ENCODE measurements at regions not wholly inside any gene's neighbourhood (a gene's known extent, or its start where the extent isn't known, plus 50 kb on each side); places are given as distances from the start of the nearest gene placed in this dataset.

GRCh38 chr2:195594919-195595694 is 61.9 kb upstream of the SLC39A10 start:
- 98% methylated on average over 4 of the region's 4 CpGs for WGBS
- H3K27me3 ChIP-seq (ENCODE audit: control insufficient read depth in 2 of 2, insufficient read depth in 1 of 2, low read length in 1 of 2), result no peaks in the 10 kb centered on the region
- DNase-seq (ENCODE audit: low read depth in 6 of 9, low spot score in 9 of 9), result no peak
- H3K4me1 ChIP-seq (ENCODE audit: control insufficient read depth in 2 of 2, insufficient read depth in 2 of 2, low read length in 2 of 2), result no peaks in the 10 kb centered on the region
- no peak overlapping the region for H3K4me3 ChIP-seq (ENCODE audit: low read length in 2 of 2)
- H3K27ac ChIP-seq (ENCODE audit: low read depth in 1 of 2, low read length in 1 of 2), result no peak overlapping the region
- no peaks in the 10 kb centered on the region for H3K9me3 ChIP-seq (ENCODE audit: control insufficient read depth in 2 of 2, insufficient read depth in 1 of 2, low read length in 1 of 2)
- no peaks in the 10 kb centered on the region for H3K36me3 ChIP-seq (ENCODE audit: control insufficient read depth in 2 of 2, insufficient read depth in 2 of 2, low read length in 1 of 2)

GRCh38 chr2:195594248-195594647 is 62.8 kb upstream of the SLC39A10 start:
- Histone ChIP-seq H3K4me1 (ENCODE audit: control insufficient read depth in 2 of 2, insufficient read depth in 2 of 2, low read length in 2 of 2) (no peaks in the 10 kb centered on the region), H3K4me3 (ENCODE audit: low read length in 2 of 2) (no peak overlapping the region), H3K27me3 (ENCODE audit: control insufficient read depth in 2 of 2, insufficient read depth in 1 of 2, low read length in 1 of 2) (no peaks in the 10 kb centered on the region), H3K27ac (ENCODE audit: low read depth in 1 of 2, low read length in 1 of 2) (no peak overlapping the region), H3K36me3 (ENCODE audit: control insufficient read depth in 2 of 2, insufficient read depth in 2 of 2, low read length in 1 of 2) (no peaks in the 10 kb centered on the region), H3K9me3 (ENCODE audit: control insufficient read depth in 2 of 2, insufficient read depth in 1 of 2, low read length in 1 of 2) (no peaks in the 10 kb centered on the region)
- DNase-seq (ENCODE audit: low read depth in 6 of 9, low spot score in 9 of 9), result no peak
- 97% methylated on average over 3 of the region's 3 CpGs for WGBS

GRCh38 chr2:195592105-195592504 is 64.9 kb upstream of the SLC39A10 start:
- H3K4me3 ChIP-seq (ENCODE audit: low read length in 2 of 2), result no peak overlapping the region
- whole genome bisulfite sequencing, result 95% methylated on average over 2 of the region's 2 CpGs
- DNase-seq (ENCODE audit: low read depth in 6 of 9, low spot score in 9 of 9), result no peak
- no peaks in the 10 kb centered on the region for H3K27me3 ChIP-seq (ENCODE audit: control insufficient read depth in 2 of 2, insufficient read depth in 1 of 2, low read length in 1 of 2)
- no peak overlapping the region for H3K27ac ChIP-seq (ENCODE audit: low read depth in 1 of 2, low read length in 1 of 2)
- H3K36me3 ChIP-seq (ENCODE audit: control insufficient read depth in 2 of 2, insufficient read depth in 2 of 2, low read length in 1 of 2), result no peaks in the 10 kb centered on the region
- H3K9me3 ChIP-seq (ENCODE audit: control insufficient read depth in 2 of 2, insufficient read depth in 1 of 2, low read length in 1 of 2), result no peaks in the 10 kb centered on the region
- H3K4me1 ChIP-seq (ENCODE audit: control insufficient read depth in 2 of 2, insufficient read depth in 2 of 2, low read length in 2 of 2), result no peaks in the 10 kb centered on the region

GRCh38 chr2:195590861-195591205 is 66.2 kb upstream of the SLC39A10 start:
- no peaks in the 10 kb centered on the region for H3K4me1 ChIP-seq (ENCODE audit: control insufficient read depth in 2 of 2, insufficient read depth in 2 of 2, low read length in 2 of 2)
- DNase-seq (ENCODE audit: low read depth in 6 of 9, low spot score in 9 of 9), result no peak
- no peaks in the 10 kb centered on the region for H3K9me3 ChIP-seq (ENCODE audit: control insufficient read depth in 2 of 2, insufficient read depth in 1 of 2, low read length in 1 of 2)
- no peak overlapping the region for H3K27ac ChIP-seq (ENCODE audit: low read depth in 1 of 2, low read length in 1 of 2)
- no peaks in the 10 kb centered on the region for H3K27me3 ChIP-seq (ENCODE audit: control insufficient read depth in 2 of 2, insufficient read depth in 1 of 2, low read length in 1 of 2)
- WGBS, result 94% methylated on average over 1 of the region's 1 CpG
- no peaks in the 10 kb centered on the region for H3K36me3 ChIP-seq (ENCODE audit: control insufficient read depth in 2 of 2, insufficient read depth in 2 of 2, low read length in 1 of 2)
- H3K4me3 ChIP-seq (ENCODE audit: low read length in 2 of 2), result no peak overlapping the region

- Histone ChIP-seq H3K36me3 (ENCODE audit: control insufficient read depth in 2 of 2, insufficient read depth in 2 of 2, low read length in 1 of 2) (no peaks in the 10 kb centered on the region), H3K4me3 (ENCODE audit: low read length in 2 of 2) (no peak overlapping the region), H3K9me3 (ENCODE audit: control insufficient read depth in 2 of 2, insufficient read depth in 1 of 2, low read length in 1 of 2) (no peaks in the 10 kb centered on the region), H3K27ac (ENCODE audit: low read depth in 1 of 2, low read length in 1 of 2) (no peak overlapping the region), H3K4me1 (ENCODE audit: control insufficient read depth in 2 of 2, insufficient read depth in 2 of 2, low read length in 2 of 2) (no peaks in the 10 kb centered on the region), H3K27me3 (ENCODE audit: control insufficient read depth in 2 of 2, insufficient read depth in 1 of 2, low read length in 1 of 2) (no peaks in the 10 kb centered on the region)
- DNase-seq (ENCODE audit: low read depth in 6 of 9, low spot score in 9 of 9), result no peak
- 98% methylated on average over 1 of the region's 1 CpG for WGBS
Observed at GRCh38 chr2:195590199-195590860, 66.7 kb upstream of the SLC39A10 start.

- no peak for DNase-seq (ENCODE audit: low read depth in 6 of 9, low spot score in 9 of 9)
- H3K27ac ChIP-seq (ENCODE audit: low read depth in 1 of 2, low read length in 1 of 2), result no peak overlapping the region
- no peaks in the 10 kb centered on the region for H3K36me3 ChIP-seq (ENCODE audit: control insufficient read depth in 2 of 2, insufficient read depth in 2 of 2, low read length in 1 of 2)
- no peak overlapping the region for H3K4me3 ChIP-seq (ENCODE audit: low read length in 2 of 2)
- no peaks in the 10 kb centered on the region for H3K4me1 ChIP-seq (ENCODE audit: control insufficient read depth in 2 of 2, insufficient read depth in 2 of 2, low read length in 2 of 2)
- no peaks in the 10 kb centered on the region for H3K27me3 ChIP-seq (ENCODE audit: control insufficient read depth in 2 of 2, insufficient read depth in 1 of 2, low read length in 1 of 2)
- WGBS, result 97% methylated on average over 5 of the region's 5 CpGs
- no peaks in the 10 kb centered on the region for H3K9me3 ChIP-seq (ENCODE audit: control insufficient read depth in 2 of 2, insufficient read depth in 1 of 2, low read length in 1 of 2)
Observed at GRCh38 chr2:195587966-195588365, 69.1 kb upstream of the SLC39A10 start.

GRCh38 chr2:195586062-195586714 is 70.8 kb upstream of the SLC39A10 start:
- H3K4me3 ChIP-seq (ENCODE audit: low read length in 2 of 2), result no peak overlapping the region
- no peaks in the 10 kb centered on the region for H3K4me1 ChIP-seq (ENCODE audit: control insufficient read depth in 2 of 2, insufficient read depth in 2 of 2, low read length in 2 of 2)
- DNase-seq (ENCODE audit: low read depth in 6 of 9, low spot score in 9 of 9), result no peak
- no peaks in the 10 kb centered on the region for H3K27me3 ChIP-seq (ENCODE audit: control insufficient read depth in 2 of 2, insufficient read depth in 1 of 2, low read length in 1 of 2)
- no peak overlapping the region for H3K27ac ChIP-seq (ENCODE audit: low read depth in 1 of 2, low read length in 1 of 2)
- H3K36me3 ChIP-seq (ENCODE audit: control insufficient read depth in 2 of 2, insufficient read depth in 2 of 2, low read length in 1 of 2), result no peaks in the 10 kb centered on the region
- H3K9me3 ChIP-seq (ENCODE audit: control insufficient read depth in 2 of 2, insufficient read depth in 1 of 2, low read length in 1 of 2), result no peaks in the 10 kb centered on the region
- 96% methylated on average over 1 of the region's 1 CpG for WGBS

- H3K36me3 ChIP-seq (ENCODE audit: control insufficient read depth in 2 of 2, insufficient read depth in 2 of 2, low read length in 1 of 2), result no peaks in the 10 kb centered on the region
- no peaks in the 10 kb centered on the region for H3K27me3 ChIP-seq (ENCODE audit: control insufficient read depth in 2 of 2, insufficient read depth in 1 of 2, low read length in 1 of 2)
- 97% methylated on average over 1 of the region's 1 CpG for WGBS
- DNase-seq (ENCODE audit: low read depth in 6 of 9, low spot score in 9 of 9), result no peak
- no peaks in the 10 kb centered on the region for H3K9me3 ChIP-seq (ENCODE audit: control insufficient read depth in 2 of 2, insufficient read depth in 1 of 2, low read length in 1 of 2)
- no peak overlapping the region for H3K4me3 ChIP-seq (ENCODE audit: low read length in 2 of 2)
- no peak overlapping the region for H3K27ac ChIP-seq (ENCODE audit: low read depth in 1 of 2, low read length in 1 of 2)
- no peaks in the 10 kb centered on the region for H3K4me1 ChIP-seq (ENCODE audit: control insufficient read depth in 2 of 2, insufficient read depth in 2 of 2, low read length in 2 of 2)
Observed at GRCh38 chr2:195582188-195582587, 74.8 kb upstream of the SLC39A10 start.

GRCh38 chr2:195579776-195580555 is 77.1 kb upstream of the SLC39A10 start:
- Histone ChIP-seq H3K36me3 (ENCODE audit: control insufficient read depth in 2 of 2, insufficient read depth in 2 of 2, low read length in 1 of 2) (no peaks in the 10 kb centered on the region), H3K27ac (ENCODE audit: low read depth in 1 of 2, low read length in 1 of 2) (no peak overlapping the region), H3K27me3 (ENCODE audit: control insufficient read depth in 2 of 2, insufficient read depth in 1 of 2, low read length in 1 of 2) (no peaks in the 10 kb centered on the region), H3K4me3 (ENCODE audit: low read length in 2 of 2) (no peak overlapping the region), H3K4me1 (ENCODE audit: control insufficient read depth in 2 of 2, insufficient read depth in 2 of 2, low read length in 2 of 2) (peaks cover 0 to 4% of the 10 kb centered on the region in 2 donors), H3K9me3 (ENCODE audit: control insufficient read depth in 2 of 2, insufficient read depth in 1 of 2, low read length in 1 of 2) (no peaks in the 10 kb centered on the region)
- no peak for DNase-seq (ENCODE audit: low read depth in 6 of 9, low spot score in 9 of 9)
- WGBS, result 48% methylated on average over 2 of the region's 2 CpGs

Data from thymus (tissue), 11 donors.